Esophagus muscularis mucosa (tissue), 4 donors: ENCODE measurements at regions not wholly inside any gene's neighbourhood (a gene's known extent, or its start where the extent isn't known, plus 50 kb on each side); places are given as distances from the start of the nearest gene placed in this dataset.

Experiments used
- EP300 ChIP-seq: sonication (generic); formaldehyde crosslinking; IDR thresholded peaks from one replicate; pipeline ENCODE4 v1.6.1; 2017; ENCODE audit warnings: antibody characterized with exemption
- POLR2A ChIP-seq: fragments of 450-650 bp; IDR thresholded peaks from one replicate; pipeline ENCODE4 v1.6.1; 2017; ENCODE audit warnings: antibody characterized with exemption, moderate library complexity, mild to moderate bottlenecking, low read depth
- POLR2AphosphoS5 ChIP-seq, 2 donors: sonication (generic); formaldehyde crosslinking; IDR thresholded peaks; one replicate each; pipeline ENCODE4 v1.6.1; 2017; ENCODE audit warnings: antibody characterized with exemption in 2 of 2
- TF ChIP-seq, protein P1 (sequence below), 3 experiments: fragments of 200-600 bp in 2 of 3; fragments of 450-650 bp in 1 of 3; sonication (generic) in 2 of 3; IDR thresholded peaks; one replicate each; pipeline ENCODE4 v1.5.1; 2017 to 2019; ENCODE audit warnings: antibody characterized with exemption in 3 of 3, mild to moderate bottlenecking in 2 of 3, moderate library complexity in 1 of 3

DNA sequence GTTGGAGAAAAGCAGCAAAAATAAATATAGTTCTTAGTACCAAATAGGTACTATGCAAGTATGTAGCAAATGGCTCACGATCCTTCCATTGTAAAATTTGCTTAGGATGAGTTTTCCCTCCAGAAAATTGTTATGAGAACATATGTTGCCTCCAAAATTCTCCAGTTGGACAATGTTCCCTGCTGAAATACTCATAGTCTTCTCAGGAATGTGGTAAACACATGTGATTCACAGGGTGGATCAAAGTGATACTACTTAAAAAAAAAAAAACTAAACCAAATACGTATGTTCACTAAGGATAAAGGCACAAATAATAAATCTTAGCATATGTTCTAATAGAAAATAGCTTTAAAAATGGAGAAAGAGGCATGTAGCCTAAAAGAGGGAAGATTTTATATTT is 84.3 kb upstream of the ZNF385D start:
- TF ChIP-seq, protein P1, sequence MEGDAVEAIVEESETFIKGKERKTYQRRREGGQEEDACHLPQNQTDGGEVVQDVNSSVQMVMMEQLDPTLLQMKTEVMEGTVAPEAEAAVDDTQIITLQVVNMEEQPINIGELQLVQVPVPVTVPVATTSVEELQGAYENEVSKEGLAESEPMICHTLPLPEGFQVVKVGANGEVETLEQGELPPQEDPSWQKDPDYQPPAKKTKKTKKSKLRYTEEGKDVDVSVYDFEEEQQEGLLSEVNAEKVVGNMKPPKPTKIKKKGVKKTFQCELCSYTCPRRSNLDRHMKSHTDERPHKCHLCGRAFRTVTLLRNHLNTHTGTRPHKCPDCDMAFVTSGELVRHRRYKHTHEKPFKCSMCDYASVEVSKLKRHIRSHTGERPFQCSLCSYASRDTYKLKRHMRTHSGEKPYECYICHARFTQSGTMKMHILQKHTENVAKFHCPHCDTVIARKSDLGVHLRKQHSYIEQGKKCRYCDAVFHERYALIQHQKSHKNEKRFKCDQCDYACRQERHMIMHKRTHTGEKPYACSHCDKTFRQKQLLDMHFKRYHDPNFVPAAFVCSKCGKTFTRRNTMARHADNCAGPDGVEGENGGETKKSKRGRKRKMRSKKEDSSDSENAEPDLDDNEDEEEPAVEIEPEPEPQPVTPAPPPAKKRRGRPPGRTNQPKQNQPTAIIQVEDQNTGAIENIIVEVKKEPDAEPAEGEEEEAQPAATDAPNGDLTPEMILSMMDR (IDR thresholded peaks at IDR 0.05) = no peak
- TF ChIP-seq EP300 (no peak), POLR2AphosphoS5 (IDR thresholded peaks at IDR 0.05) (no peak), POLR2A (no peak)
